Transverse colon (tissue), 4 donors: ENCODE measurements at regions not wholly inside any gene's neighbourhood (a gene's known extent, or its start where the extent isn't known, plus 50 kb on each side); places are given as distances from the start of the nearest gene placed in this dataset.

ENCODE experiments used
- CTCF ChIP-seq, 5 experiments: fragments of 200-600 bp in 3 of 5; fragments of 450-650 bp in 2 of 5; sonication (generic) in 3 of 5; IDR thresholded peaks; 1 replicate in 2 of 5; 2 replicates in 3 of 5; pipeline ENCODE4 v1.5.1; 2016 to 2017; ENCODE audit warnings: antibody characterized with exemption in 5 of 5, inconsistent platforms in 3 of 5, mild to moderate bottlenecking in 2 of 5, moderate library complexity in 1 of 5
- EP300 ChIP-seq: sonication (generic); formaldehyde crosslinking; IDR thresholded peaks from one replicate; pipeline ENCODE4 v1.6.1; 2017; ENCODE audit warnings: antibody characterized with exemption, low read depth
- POLR2A ChIP-seq: fragments of 450-650 bp; IDR thresholded peaks from one replicate; pipeline ENCODE4 v1.6.1; 2016; ENCODE audit warnings: antibody characterized with exemption, mild to moderate bottlenecking, moderate library complexity
- POLR2AphosphoS5 ChIP-seq, 3 donors: sonication (generic); formaldehyde crosslinking; IDR thresholded peaks; one replicate each; pipeline ENCODE4 v1.6.1; 2016; ENCODE audit warnings: antibody characterized with exemption in 3 of 3

DNA sequence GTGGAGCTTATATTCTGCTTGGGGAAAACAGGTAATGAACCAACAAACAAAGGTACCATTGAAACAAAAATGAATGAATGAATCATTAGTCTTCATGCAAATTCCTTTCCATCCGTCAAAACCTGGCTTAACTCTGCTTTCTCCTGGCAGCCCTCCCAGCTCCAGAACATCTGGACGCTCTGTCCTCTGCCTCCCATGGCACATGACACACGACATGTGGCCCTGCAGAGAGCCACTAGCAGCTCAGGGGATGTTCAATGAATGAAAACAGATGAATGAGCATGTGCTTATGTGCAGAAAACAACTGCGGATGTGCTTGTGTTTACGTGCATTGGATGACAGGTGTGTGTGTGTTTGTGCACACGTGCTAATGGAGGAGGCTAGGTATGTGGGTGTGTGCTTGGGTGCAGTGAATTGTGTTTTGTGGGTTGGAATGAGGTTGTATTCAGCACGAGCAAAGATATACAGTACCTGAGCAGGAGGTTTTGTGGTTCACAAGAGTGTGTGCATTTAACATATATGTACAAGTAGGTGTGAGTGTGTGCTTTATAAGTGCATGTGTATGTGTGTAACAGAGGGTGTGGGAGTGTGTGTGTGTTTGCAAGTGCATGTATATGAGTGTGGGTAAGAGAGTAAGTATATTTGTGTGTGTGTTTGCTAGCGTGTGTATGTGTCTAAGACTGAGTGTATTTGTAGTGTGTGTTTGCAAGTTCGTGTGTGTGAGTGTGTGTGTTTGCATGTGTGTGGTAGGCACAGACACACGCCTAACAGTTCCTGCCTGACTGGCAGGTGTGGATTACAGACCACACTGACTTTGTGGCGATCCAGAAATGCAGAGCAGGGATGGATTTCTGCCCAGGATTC is 374.1 kb upstream of the SULF2 start:
- TF ChIP-seq POLR2AphosphoS5 (IDR thresholded peaks at IDR 0.05) (no peak), CTCF (IDR thresholded peaks at IDR 0.05) (no peak), POLR2A (no peak), EP300 (no peak)
